ENCODE measurements at regions not wholly inside any gene's neighbourhood (a gene's known extent, or its start where the extent isn't known, plus 50 kb on each side); places are given as distances from the start of the nearest gene placed in this dataset.

DNA sequence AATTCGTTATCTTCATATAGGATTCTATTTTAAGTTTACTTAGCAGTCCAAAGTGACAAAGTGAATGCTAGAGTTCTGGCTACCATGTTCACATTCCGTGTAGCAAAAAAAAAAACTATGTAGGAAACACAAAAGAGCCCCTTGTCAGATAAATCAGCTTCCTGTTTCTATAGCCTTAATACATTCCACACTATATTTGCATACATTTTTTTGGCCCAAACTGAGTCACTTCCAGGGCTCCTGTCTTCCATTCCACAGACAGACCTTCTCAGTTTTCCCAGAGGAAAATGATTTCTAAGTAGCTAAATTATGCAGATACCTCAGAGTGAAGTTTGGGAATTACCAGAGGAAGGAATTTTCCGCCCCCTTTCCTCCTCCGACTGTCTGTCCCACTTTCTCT, 841.9 kb upstream of the HS3ST1 start:
- no peak for TF ChIP-seq EZH2 (optimal IDR thresholded peaks at IDR 0.05; ENCODE audit: low read depth, low read length)
- no peak for TF ChIP-seq CTCF (IDR thresholded peaks at IDR 0.05; ENCODE audit: low read length)
- no peak for TF ChIP-seq EZH2phosphoT487 (IDR thresholded peaks at IDR 0.05; ENCODE audit: low read length)
